HEK293 (cell line): ENCODE measurements at regions not wholly inside any gene's neighbourhood (a gene's known extent, or its start where the extent isn't known, plus 50 kb on each side); places are given as distances from the start of the nearest gene placed in this dataset.

Source experiments
- CTCF ChIA-PET: fragments of 350-600 bp; formaldehyde crosslinking; extraction: SDS; loops from one replicate; lab custom pipeline; 2021; ENCODE audit warnings: antibody characterized with exemption; lab: Yijun Ruan, JAX
- POLR2A ChIA-PET: fragments of 300-600 bp; formaldehyde crosslinking; extraction: SDS; loops from one replicate; lab custom pipeline; 2020; ENCODE audit warnings: antibody characterized with exemption, inconsistent platforms; lab: Yijun Ruan, JAX
- H3K27ac ChIP-seq: fragments of 200-500 bp; sonication (Bioruptor generic); 2 replicates; pipeline ENCODE4 v1.5.1; 2014; ENCODE audit warnings: low read depth, low read length, control low read depth, inconsistent platforms; ENCODE audit errors: extremely low read depth
- H3K36me3 ChIP-seq, 2 experiments: fragments of 200-500 bp in 1 of 2; sonication (Bioruptor generic) in 1 of 2; 1 replicate in 1 of 2; 2 replicates in 1 of 2; pipeline ENCODE4 v1.5.1; 2014 to 2017; ENCODE audit warnings: inconsistent platforms in 2 of 2, low read length in 2 of 2; ENCODE audit not compliant: control insufficient read depth in 2 of 2, insufficient read depth in 1 of 2
- H3K4me1 ChIP-seq: fragments of 200-500 bp; sonication (Bioruptor generic); 2 replicates; pipeline ENCODE4 v1.5.1; 2014; ENCODE audit warnings: mild to moderate bottlenecking, low read length, inconsistent platforms; ENCODE audit not compliant: control insufficient read depth, insufficient read depth
- H3K4me3 ChIP-seq: 2 replicates; pipeline ENCODE4 v1.5.1; 2011; ENCODE audit warnings: low read depth, mild to moderate bottlenecking, control low read depth, low read length, moderate library complexity
- H3K9me3 ChIP-seq: fragments of 200-500 bp; sonication (Bioruptor generic); 2 replicates; pipeline ENCODE4 v1.5.1; 2014; ENCODE audit warnings: low read depth, low read length, inconsistent platforms; ENCODE audit not compliant: control insufficient read depth, insufficient read depth
- BCL11A ChIP-seq: fragments of 450-650 bp; formaldehyde crosslinking; IDR thresholded peaks from 2 replicates; pipeline ENCODE4 v1.5.1; 2016; ENCODE audit warnings: low read depth, missing biosample characterization, missing genetic modification characterization
- EGR2 ChIP-seq: fragments of 450-650 bp; formaldehyde crosslinking; IDR thresholded peaks from 2 replicates; pipeline ENCODE4 v1.5.1; 2016; ENCODE audit warnings: low read depth, missing biosample characterization, missing genetic modification characterization
- GLIS1 ChIP-seq: fragments of 450-650 bp; formaldehyde crosslinking; IDR thresholded peaks from 2 replicates; pipeline ENCODE4 v1.5.1; 2016; ENCODE audit warnings: missing biosample characterization, missing genetic modification characterization
- MZF1 ChIP-seq: fragments of 450-650 bp; formaldehyde crosslinking; IDR thresholded peaks from 2 replicates; pipeline ENCODE4 v1.5.1; 2017; ENCODE audit warnings: missing biosample characterization, missing genetic modification characterization, borderline replicate concordance
- PATZ1 ChIP-seq: fragments of 450-650 bp; formaldehyde crosslinking; IDR thresholded peaks from 2 replicates; pipeline ENCODE4 v1.5.1; 2016; ENCODE audit warnings: missing biosample characterization, missing genetic modification characterization
- PRDM10 ChIP-seq: fragments of 450-650 bp; formaldehyde crosslinking; IDR thresholded peaks from 2 replicates; pipeline ENCODE4 v1.5.1; 2016; ENCODE audit warnings: missing biosample characterization, missing genetic modification characterization
- ZBTB10 ChIP-seq: fragments of 450-650 bp; formaldehyde crosslinking; IDR thresholded peaks from 2 replicates; pipeline ENCODE4 v1.5.1; 2016; ENCODE audit warnings: missing biosample characterization, missing genetic modification characterization
- ZFHX2 ChIP-seq: fragments of 450-650 bp; formaldehyde crosslinking; conservative IDR thresholded peaks from 2 replicates; pipeline ENCODE4 v1.5.1; 2016; ENCODE audit warnings: missing biosample characterization, missing genetic modification characterization
- ZIC2 ChIP-seq: fragments of 450-650 bp; formaldehyde crosslinking; IDR thresholded peaks from 2 replicates; pipeline ENCODE4 v1.5.1; 2016; ENCODE audit warnings: missing biosample characterization, missing genetic modification characterization
- ZNF341 ChIP-seq: fragments of 450-650 bp; formaldehyde crosslinking; IDR thresholded peaks from 2 replicates; pipeline ENCODE4; 2016; ENCODE audit warnings: low read depth, missing biosample characterization, missing genetic modification characterization
- ZNF433 ChIP-seq: fragments of 450-650 bp; formaldehyde crosslinking; IDR thresholded peaks from 2 replicates; pipeline ENCODE4 v1.5.1; 2016; ENCODE audit warnings: missing biosample characterization, missing genetic modification characterization, low read depth
- ZNF585B ChIP-seq: fragments of 450-650 bp; formaldehyde crosslinking; IDR thresholded peaks from 2 replicates; pipeline ENCODE4 v1.5.1; 2016; ENCODE audit warnings: missing biosample characterization, missing genetic modification characterization
- ZSCAN23 ChIP-seq: fragments of 450-650 bp; formaldehyde crosslinking; IDR thresholded peaks from 2 replicates; pipeline ENCODE4 v1.5.1; 2016; ENCODE audit warnings: missing biosample characterization, missing genetic modification characterization
- ZSCAN5A ChIP-seq: fragments of 450-650 bp; formaldehyde crosslinking; IDR thresholded peaks from 2 replicates; pipeline ENCODE4 v1.5.1; 2016; ENCODE audit warnings: missing biosample characterization, missing genetic modification characterization

GRCh38 chr4:8778760-8779159 lies 92.9 kb downstream of the HMX1 start:
- H3K4me3 ChIP-seq, result no peak overlapping the region
- no peaks in the 10 kb centered on the region for H3K36me3 ChIP-seq
- H3K27ac ChIP-seq, result no peak overlapping the region
- CTCF ChIA-PET, result interaction anchor here (0.6 kb wide), 1 partner anchor 122 kb away, joined by 3 read pairs; no protein-coding TSS in a partner anchor
- H3K9me3 ChIP-seq, result no peaks in the 10 kb centered on the region
- POLR2A ChIA-PET, result no interaction called here
- no peaks in the 10 kb centered on the region; the same call in 1 of the 2 replicates for H3K4me1 ChIP-seq
- peak; percentile 33; the same call in 1 of the 2 replicates for TF ChIP-seq PATZ1 (tag by site-specific recombination)
- peak; percentile 22; the same call in 1 of the 2 replicates for TF ChIP-seq BCL11A
- no peak for TF ChIP-seq ZBTB10
- no peak for TF ChIP-seq MZF1
- TF ChIP-seq, all 188 proteins: peak for 2

GRCh38 chr4:8778291-8778690 lies 93.3 kb downstream of the HMX1 start:
- CTCF ChIA-PET, result interaction anchor here (0.7 kb wide), 1 partner anchor 90 kb away, joined by 3 read pairs; no protein-coding TSS in a partner anchor
- Histone ChIP-seq H3K4me3 (no peak overlapping the region), H3K27ac (no peak overlapping the region), H3K36me3 (no peaks in the 10 kb centered on the region), H3K4me1 (no peaks in the 10 kb centered on the region; the same call in 1 of the 2 replicates), H3K9me3 (no peaks in the 10 kb centered on the region)
- POLR2A ChIA-PET, result no interaction called here
- TF ChIP-seq ZNF433 (tag by site-specific recombination), result no peak
- TF ChIP-seq PATZ1 (tag by site-specific recombination), result no peak
- no peak for TF ChIP-seq ZNF585B (tag by site-specific recombination)

GRCh38 chr4:8777320-8778196 lies 94.1 kb downstream of the HMX1 start:
- H3K4me3 ChIP-seq, result no peak overlapping the region
- TF ChIP-seq ZFHX2, result peak; percentile 81
- TF ChIP-seq ZSCAN5A (tag by site-specific recombination), result no peak
- TF ChIP-seq ZNF341 (tag by site-specific recombination), result peak; percentile 79
- TF ChIP-seq PRDM10 (tag by site-specific recombination), result peak; percentile 71
- no peak for TF ChIP-seq ZSCAN23
- peak; percentile 60 for TF ChIP-seq GLIS1 (tag by site-specific recombination)
- peak; percentile 84 for TF ChIP-seq ZIC2 (tag by site-specific recombination)
- TF ChIP-seq EGR2 (tag by site-specific recombination), result peak; percentile 78
- no peaks in the 10 kb centered on the region for H3K36me3 ChIP-seq
- ChIA-PET CTCF (interaction anchor here (0.6 to 0.7 kb wide), 2 partner anchors 89 to 99 kb away, joined by 3 to 4 read pairs; no protein-coding TSS in a partner anchor), POLR2A (no interaction called here)
- H3K4me1 ChIP-seq, result no peaks in the 10 kb centered on the region; the same call in 1 of the 2 replicates
- no peaks in the 10 kb centered on the region for H3K9me3 ChIP-seq
- no peak overlapping the region for H3K27ac ChIP-seq
